ENCODE measurements at regions not wholly inside any gene's neighbourhood (a gene's known extent, or its start where the extent isn't known, plus 50 kb on each side); places are given as distances from the start of the nearest gene placed in this dataset.

DNA sequence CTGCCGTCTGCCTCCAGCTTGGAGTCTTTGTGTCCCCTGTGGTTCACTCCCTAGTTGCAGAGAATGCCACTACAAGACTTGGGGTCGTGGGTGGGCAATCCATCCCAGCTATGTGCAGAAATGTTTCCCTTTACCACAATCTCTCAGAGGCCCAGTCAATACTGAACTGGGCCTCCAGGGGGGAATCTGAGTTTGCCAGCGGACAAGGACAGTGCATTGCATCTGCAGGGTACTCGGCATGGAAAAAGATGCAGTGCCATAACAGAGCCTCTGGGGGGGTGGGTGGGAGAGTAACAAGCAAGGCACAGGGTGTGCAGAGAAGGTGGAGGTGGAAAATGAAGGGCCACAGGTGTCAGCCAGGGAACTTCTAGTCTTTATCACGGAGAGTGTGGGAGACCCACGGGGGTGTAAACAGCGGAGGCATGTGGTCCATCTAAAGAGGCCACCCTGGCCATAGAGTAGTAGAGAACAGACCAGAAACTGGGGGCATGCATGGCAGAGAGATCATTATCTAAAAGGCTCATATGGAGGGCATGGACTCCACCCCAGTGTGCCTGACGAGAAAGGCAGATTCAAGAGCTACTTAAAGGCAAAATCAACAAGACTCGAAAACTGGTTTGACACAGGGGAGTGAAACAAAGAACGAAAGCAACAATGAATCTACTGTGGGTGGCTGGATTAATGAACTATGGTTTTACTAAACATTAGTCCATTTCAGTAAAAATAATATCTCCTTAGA, 182.4 kb downstream of the ANXA2 start:
- H3K4me3 ChIP-seq (ENCODE audit: low read depth, low read length), result no peak overlapping the region
- DNase-seq (ENCODE audit: low read depth), result no peak
- TF ChIP-seq, protein P1, sequence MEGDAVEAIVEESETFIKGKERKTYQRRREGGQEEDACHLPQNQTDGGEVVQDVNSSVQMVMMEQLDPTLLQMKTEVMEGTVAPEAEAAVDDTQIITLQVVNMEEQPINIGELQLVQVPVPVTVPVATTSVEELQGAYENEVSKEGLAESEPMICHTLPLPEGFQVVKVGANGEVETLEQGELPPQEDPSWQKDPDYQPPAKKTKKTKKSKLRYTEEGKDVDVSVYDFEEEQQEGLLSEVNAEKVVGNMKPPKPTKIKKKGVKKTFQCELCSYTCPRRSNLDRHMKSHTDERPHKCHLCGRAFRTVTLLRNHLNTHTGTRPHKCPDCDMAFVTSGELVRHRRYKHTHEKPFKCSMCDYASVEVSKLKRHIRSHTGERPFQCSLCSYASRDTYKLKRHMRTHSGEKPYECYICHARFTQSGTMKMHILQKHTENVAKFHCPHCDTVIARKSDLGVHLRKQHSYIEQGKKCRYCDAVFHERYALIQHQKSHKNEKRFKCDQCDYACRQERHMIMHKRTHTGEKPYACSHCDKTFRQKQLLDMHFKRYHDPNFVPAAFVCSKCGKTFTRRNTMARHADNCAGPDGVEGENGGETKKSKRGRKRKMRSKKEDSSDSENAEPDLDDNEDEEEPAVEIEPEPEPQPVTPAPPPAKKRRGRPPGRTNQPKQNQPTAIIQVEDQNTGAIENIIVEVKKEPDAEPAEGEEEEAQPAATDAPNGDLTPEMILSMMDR (conservative IDR thresholded peaks at IDR 0.05; ENCODE audit: low read depth, low read length), result no peak

GRCh38 chr15:60217161-60217560, 180.6 kb downstream of the ANXA2 start:
- no peak for DNase-seq (ENCODE audit: low read depth)
- TF ChIP-seq, protein P1 (conservative IDR thresholded peaks at IDR 0.05; ENCODE audit: low read depth, low read length), result no peak
- no peak overlapping the region for H3K4me3 ChIP-seq (ENCODE audit: low read depth, low read length)

GRCh38 chr15:60218256-60218655, 179.5 kb downstream of the ANXA2 start:
- no peak for DNase-seq (ENCODE audit: low read depth)
- TF ChIP-seq, protein P1 (conservative IDR thresholded peaks at IDR 0.05; ENCODE audit: low read depth, low read length), result no peak
- no peak overlapping the region for H3K4me3 ChIP-seq (ENCODE audit: low read depth, low read length)

DNA sequence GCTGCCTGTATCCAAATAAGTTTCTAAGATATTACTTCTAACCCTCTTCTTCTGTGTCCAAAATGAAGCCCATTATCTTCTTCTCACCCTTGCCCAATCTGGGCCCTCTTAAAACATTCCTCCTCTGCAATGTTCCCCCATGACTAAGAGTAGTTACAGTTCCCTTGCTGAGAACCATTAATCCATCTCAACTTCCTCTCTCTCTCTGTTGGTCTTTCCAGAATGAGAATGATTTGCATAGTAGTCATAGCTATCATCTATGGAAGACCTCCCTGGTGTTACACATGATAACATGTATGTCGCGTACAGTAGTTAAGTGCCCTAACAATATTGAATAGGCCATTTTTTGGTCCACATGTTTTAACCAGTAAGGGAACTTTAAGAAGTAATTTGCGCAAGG, 177.9 kb downstream of the ANXA2 start:
- TF ChIP-seq, protein P1 (conservative IDR thresholded peaks at IDR 0.05; ENCODE audit: low read depth, low read length), result no peak
- H3K4me3 ChIP-seq (ENCODE audit: low read depth, low read length), result no peak overlapping the region
- DNase-seq (ENCODE audit: low read depth), result peak; percentile 46

DNA sequence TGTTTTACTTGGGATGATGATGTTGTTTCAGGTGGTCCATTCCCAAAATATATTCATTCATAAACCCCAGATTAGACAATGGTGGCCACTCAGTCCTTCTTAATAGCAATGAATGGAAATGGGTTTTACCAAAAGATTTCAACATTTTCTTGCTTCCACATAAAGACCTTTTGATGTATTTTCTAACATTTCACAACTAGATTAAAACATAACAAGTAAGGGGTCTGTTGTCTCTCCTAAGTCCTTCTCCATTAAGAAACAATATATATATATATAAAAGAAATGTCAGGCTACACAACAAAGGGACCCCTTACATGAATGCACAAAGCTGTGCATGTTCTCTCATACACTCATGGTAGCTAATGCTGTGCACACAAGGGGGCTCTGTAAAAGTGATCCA, 176.4 kb downstream of the ANXA2 start:
- TF ChIP-seq, protein P1 (conservative IDR thresholded peaks at IDR 0.05; ENCODE audit: low read depth, low read length), result no peak
- DNase-seq (ENCODE audit: low read depth), result no peak
- no peak overlapping the region for H3K4me3 ChIP-seq (ENCODE audit: low read depth, low read length)

GRCh38 chr15:60222404-60222803, 175.4 kb downstream of the ANXA2 start:
- H3K4me3 ChIP-seq (ENCODE audit: low read depth, low read length), result no peak overlapping the region
- TF ChIP-seq, protein P1 (conservative IDR thresholded peaks at IDR 0.05; ENCODE audit: low read depth, low read length), result no peak
- no peak for DNase-seq (ENCODE audit: low read depth)

DNA sequence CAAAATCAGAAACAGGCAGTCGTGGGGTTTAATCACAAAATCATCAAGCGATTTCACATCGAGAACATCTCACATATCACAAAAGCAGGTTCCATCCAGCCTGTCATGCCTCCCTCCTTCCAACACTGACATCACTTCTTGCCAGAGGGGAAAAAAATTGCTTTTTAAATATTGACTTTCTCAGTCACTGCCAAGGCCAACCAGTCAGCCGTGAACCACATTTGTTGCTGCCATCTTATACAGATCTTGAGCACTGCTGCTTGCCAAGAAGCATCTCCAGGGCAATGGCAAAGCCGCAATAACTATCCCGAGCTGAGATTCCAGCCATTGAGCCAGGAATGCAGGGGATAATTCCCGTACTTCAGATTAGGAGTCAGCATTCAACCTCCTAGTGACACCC, 174.6 kb downstream of the ANXA2 start:
- TF ChIP-seq, protein P1 (conservative IDR thresholded peaks at IDR 0.05; ENCODE audit: low read depth, low read length), result no peak
- no peak overlapping the region for H3K4me3 ChIP-seq (ENCODE audit: low read depth, low read length)
- DNase-seq (ENCODE audit: low read depth), result peak; percentile 38
